A549 (cell line): ENCODE measurements at regions not wholly inside any gene's neighbourhood (a gene's known extent, or its start where the extent isn't known, plus 50 kb on each side); places are given as distances from the start of the nearest gene placed in this dataset.

ENCODE experiments used
- BHLHE40 ChIP-seq: IDR thresholded peaks from 2 replicates; pipeline ENCODE4 v1.6.1; 2012; ENCODE audit warnings: low read depth, low read length, inconsistent platforms
- CBX2 ChIP-seq: fragments of 200-600 bp; sonication (generic); IDR thresholded peaks from 2 replicates; pipeline ENCODE4 v1.6.1; 2016; ENCODE audit warnings: low read depth, mild to moderate bottlenecking, borderline replicate concordance
- CTCF ChIP-seq: fragments of >200 bp; sonication (Bioruptor Twin); formaldehyde crosslinking; IDR thresholded peaks from 3 replicates; pipeline ENCODE4 v1.5.1; 2016
- ELK1 ChIP-seq: fragments of 150-350 bp; IDR thresholded peaks from 2 replicates; pipeline ENCODE4 v1.6.1; 2014; ENCODE audit warnings: low read depth, mild to moderate bottlenecking, low read length
- ESRRA ChIP-seq: fragments of 150-350 bp; IDR thresholded peaks from 2 replicates; pipeline ENCODE4 v1.6.1; 2014; ENCODE audit warnings: mild to moderate bottlenecking, low read length, borderline replicate concordance
- FOSB ChIP-seq: fragments of 250-450 bp; sonication (Bioruptor Pico); IDR thresholded peaks from 2 replicates; pipeline ENCODE4 v1.5.0; 2020; ENCODE audit warnings: mild to moderate bottlenecking, moderate library complexity
- FOSL2 ChIP-seq, 2 experiments: fragments of 450-650 bp in 1 of 2; fragments of >200 bp in 1 of 2; sonication (Bioruptor Twin) in 1 of 2; formaldehyde crosslinking; IDR thresholded peaks; 2 replicates each; pipeline versions ENCODE4 v1.5.0 to v1.6.1; 2016 to 2020; ENCODE audit warnings: mild to moderate bottlenecking in 1 of 2, moderate library complexity in 1 of 2
- MAFK ChIP-seq: fragments of 450-650 bp; IDR thresholded peaks from 2 replicates; pipeline ENCODE4 v1.6.1; 2014; ENCODE audit not compliant: partially characterized antibody
- PHF8 ChIP-seq: fragments of 200-600 bp; sonication (generic); IDR thresholded peaks from 2 replicates; pipeline ENCODE4 v1.6.1; 2016; ENCODE audit warnings: low read depth, mild to moderate bottlenecking, antibody characterized with exemption, moderate library complexity, borderline replicate concordance
- USF2 ChIP-seq: fragments of 450-650 bp; IDR thresholded peaks from 2 replicates; pipeline ENCODE4 v1.6.1; 2014; ENCODE audit warnings: antibody characterized with exemption

- TF ChIP-seq MAFK (no peak), FOSB (no peak), FOSL2 (IDR thresholded peaks at IDR 0.05) (no peak), FOSL2 (CRISPR knock-in tag; IDR thresholded peaks at IDR 0.05) (no peak), ESRRA (no peak), USF2 (no peak), PHF8 (no peak), BHLHE40 (no peak), CTCF (no peak), CBX2 (no peak), ELK1 (no peak)
These were observed 1389.5 kb upstream of the ACVR2A start for GRCh38 chr2:146455325-146455724.
